ENCODE measurements at regions not wholly inside any gene's neighbourhood (a gene's known extent, or its start where the extent isn't known, plus 50 kb on each side); places are given as distances from the start of the nearest gene placed in this dataset.
"Not testable (repeated sequence)": the region's sequence is repeated elsewhere in the genome, so short reads cannot be mapped to it uniquely, and the experiment has no call there.

GRCh38 chr22:35178446-35178845 is 78.8 kb upstream of the HMGXB4 start:
- H3K27ac Mint-ChIP-seq, result no peak overlapping the region
- no peak overlapping the region for H3K4me3 Mint-ChIP-seq
- ATAC-seq (ENCODE audit: poor library complexity) (no peak), DNase-seq (no peak)
- Histone ChIP-seq H3K27me3 (ENCODE audit: control insufficient read depth in 1 of 2, insufficient read depth in 2 of 2, low read length in 2 of 2) (peaks cover 0 to 9% of the 10 kb centered on the region in 2 experiments), H3K36me3 (ENCODE audit: insufficient read depth, low read length) (no peaks in the 10 kb centered on the region), H3K4me1 (ENCODE audit: insufficient read depth, low read length) (no peaks in the 10 kb centered on the region), H3K4me3 (ENCODE audit: low read length) (no peak overlapping the region), H3K27ac (ENCODE audit: low read depth in 1 of 2, low read length in 2 of 2) (no peak overlapping the region), H3K9me3 (ENCODE audit: control insufficient read depth in 1 of 2, insufficient read depth in 1 of 2, low read length in 2 of 2) (peaks cover 0 to 4% of the 10 kb centered on the region in 2 experiments)
- TF ChIP-seq CTCF (IDR thresholded peaks at IDR 0.05), result no peak
- intact Hi-C loops (cut with DNase I, micrococcal nuclease), result no loop called here
- no peaks in the 10 kb centered on the region for H3K4me1 Mint-ChIP-seq (ENCODE audit: low read depth)
- ChIA-PET POLR2A (no interaction called here), CTCF (no interaction called here)
- H3K9me3 Mint-ChIP-seq, result peaks cover 4% of the 10 kb centered on the region
- H3K36me3 Mint-ChIP-seq (ENCODE audit: low read depth), result no peaks in the 10 kb centered on the region
- peaks cover 49% of the 10 kb centered on the region for H3K27me3 Mint-ChIP-seq

- ATAC-seq (ENCODE audit: poor library complexity), result no peak
- no peak overlapping the region for H3K27ac ChIP-seq (ENCODE audit: low read depth in 1 of 2, low read length in 2 of 2)
- no peak for DNase-seq
Measured at GRCh38 chr22:35183917-35184316, 73.4 kb upstream of the HMGXB4 start.

GRCh38 chr22:35186492-35186891 is 70.8 kb upstream of the HMGXB4 start:
- no peak for TF ChIP-seq CTCF (IDR thresholded peaks at IDR 0.05)
- Histone ChIP-seq H3K27ac (ENCODE audit: low read depth in 1 of 2, low read length in 2 of 2) (no peak overlapping the region), H3K4me1 (ENCODE audit: insufficient read depth, low read length) (no peaks in the 10 kb centered on the region), H3K36me3 (ENCODE audit: insufficient read depth, low read length) (no peaks in the 10 kb centered on the region), H3K9me3 (ENCODE audit: control insufficient read depth in 1 of 2, insufficient read depth in 1 of 2, low read length in 2 of 2) (peaks cover 15 to 16% of the 10 kb centered on the region in 2 experiments), H3K27me3 (ENCODE audit: control insufficient read depth in 1 of 2, insufficient read depth in 2 of 2, low read length in 2 of 2) (peaks cover 0 to 4% of the 10 kb centered on the region in 2 experiments), H3K4me3 (ENCODE audit: low read length) (no peak overlapping the region)
- Mint-ChIP-seq H3K27ac (no peak overlapping the region), H3K4me3 (no peak overlapping the region), H3K27me3 (no peaks in the 10 kb centered on the region), H3K9me3 (peaks cover 2% of the 10 kb centered on the region), H3K36me3 (ENCODE audit: low read depth) (no peaks in the 10 kb centered on the region), H3K4me1 (ENCODE audit: low read depth) (no peaks in the 10 kb centered on the region)
- ATAC-seq (ENCODE audit: poor library complexity), result no peak
- ChIA-PET CTCF (no interaction called here), POLR2A (no interaction called here)
- intact Hi-C loops (cut with DNase I, micrococcal nuclease), result no loop called here
- no peak for DNase-seq

More at GRCh38 chr22:35183917-35184316, 73.4 kb upstream of the HMGXB4 start:
- no peaks in the 10 kb centered on the region for H3K36me3 ChIP-seq (ENCODE audit: insufficient read depth, low read length)
- H3K4me1 Mint-ChIP-seq (ENCODE audit: low read depth), result no peaks in the 10 kb centered on the region
- peaks cover 6% of the 10 kb centered on the region for H3K9me3 Mint-ChIP-seq
- no peak overlapping the region for H3K27ac Mint-ChIP-seq
- ChIA-PET CTCF (no interaction called here), POLR2A (no interaction called here)
- H3K27me3 Mint-ChIP-seq, result peaks cover 15% of the 10 kb centered on the region
- peaks cover 0 to 4% of the 10 kb centered on the region in 2 experiments for H3K27me3 ChIP-seq (ENCODE audit: control insufficient read depth in 1 of 2, insufficient read depth in 2 of 2, low read length in 2 of 2)
- no peak overlapping the region for H3K4me3 Mint-ChIP-seq
- no peaks in the 10 kb centered on the region for H3K4me1 ChIP-seq (ENCODE audit: insufficient read depth, low read length)
- peaks cover 4 to 11% of the 10 kb centered on the region in 2 experiments for H3K9me3 ChIP-seq (ENCODE audit: control insufficient read depth in 1 of 2, insufficient read depth in 1 of 2, low read length in 2 of 2)
- no peak for TF ChIP-seq CTCF (IDR thresholded peaks at IDR 0.05)
- intact Hi-C loops (cut with DNase I, micrococcal nuclease), result no loop called here
- no peak overlapping the region for H3K4me3 ChIP-seq (ENCODE audit: low read length)
- H3K36me3 Mint-ChIP-seq (ENCODE audit: low read depth), result no peaks in the 10 kb centered on the region

GRCh38 chr22:35188930-35189329 is 68.4 kb upstream of the HMGXB4 start:
- H3K4me1 Mint-ChIP-seq (ENCODE audit: low read depth); intact Hi-C loops (cut with DNase I, micrococcal nuclease); H3K4me3 Mint-ChIP-seq; H3K27ac Mint-ChIP-seq; CTCF ChIA-PET; H3K36me3 Mint-ChIP-seq (ENCODE audit: low read depth); ATAC-seq (ENCODE audit: poor library complexity); H3K9me3 Mint-ChIP-seq; H3K27me3 ChIP-seq (ENCODE audit: control insufficient read depth in 1 of 2, insufficient read depth in 2 of 2, low read length in 2 of 2); H3K36me3 ChIP-seq (ENCODE audit: insufficient read depth, low read length); H3K4me3 ChIP-seq (ENCODE audit: low read length); H3K27ac ChIP-seq (ENCODE audit: low read depth in 1 of 2, low read length in 2 of 2); H3K4me1 ChIP-seq (ENCODE audit: insufficient read depth, low read length); POLR2A ChIA-PET; DNase-seq; H3K27me3 Mint-ChIP-seq: not testable (repeated sequence)
- peaks cover 13 to 16% of the 10 kb centered on the region in 2 experiments for H3K9me3 ChIP-seq (ENCODE audit: control insufficient read depth in 1 of 2, insufficient read depth in 1 of 2, low read length in 2 of 2)

Measured in CD4-positive, alpha-beta T cell (primary cell).